Gastroesophageal sphincter (tissue), 4 donors: ENCODE measurements at regions not wholly inside any gene's neighbourhood (a gene's known extent, or its start where the extent isn't known, plus 50 kb on each side); places are given as distances from the start of the nearest gene placed in this dataset.
A peak's percentile ranks its signal among the peaks of the same experiment; 100 is the strongest.

Experiments
- ATAC-seq: fragments of 150-250 bp; one replicate; pipeline ENCODE4 v1.9.1; 2016; ENCODE audit warnings: mild to moderate bottlenecking, moderate library complexity
- H3K27ac ChIP-seq, 4 donors: fragments of 200-600 bp; sonication (generic) in 3 of 4; 1 replicate in 3 of 4; 2 replicates in 1 of 4; pipeline ENCODE4 v1.5.1; 2016 to 2019
- H3K27me3 ChIP-seq: fragments of 200-600 bp; sonication (generic); one replicate; pipeline ENCODE4 v1.5.1; 2019
- H3K36me3 ChIP-seq, 2 donors: fragments of 200-600 bp; sonication (generic); one replicate each; pipeline ENCODE4 v1.5.1; 2019; ENCODE audit warnings: control low read depth in 1 of 2
- H3K4me1 ChIP-seq, 3 donors: fragments of 200-600 bp; sonication (generic); 1 replicate in 2 of 3; 2 replicates in 1 of 3; pipeline ENCODE4 v1.5.1; 2016 to 2019; ENCODE audit warnings: control low read depth in 2 of 3
- H3K4me3 ChIP-seq, 2 donors: fragments of 200-600 bp; sonication (generic); one replicate each; pipeline ENCODE4 v1.5.1; 2019; ENCODE audit warnings: mild to moderate bottlenecking in 1 of 2, moderate library complexity in 1 of 2
- H3K9me3 ChIP-seq, 3 donors: fragments of 200-600 bp; sonication (generic); one replicate each; pipeline ENCODE4 v1.5.1; 2017 to 2019; ENCODE audit warnings: control low read depth in 2 of 3
- CTCF ChIP-seq, 4 experiments: fragments of 200-600 bp in 2 of 4; fragments of 450-650 bp in 2 of 4; sonication (generic) in 1 of 4; IDR thresholded peaks; one replicate each; pipeline ENCODE4 v1.5.1; 2017 to 2019; ENCODE audit warnings: antibody characterized with exemption in 4 of 4, mild to moderate bottlenecking in 2 of 4, moderate library complexity in 2 of 4
- EP300 ChIP-seq: sonication (generic); formaldehyde crosslinking; IDR thresholded peaks from one replicate; pipeline ENCODE4 v1.6.1; 2017; ENCODE audit warnings: antibody characterized with exemption, mild to moderate bottlenecking
- POLR2A ChIP-seq, 2 donors: fragments of 450-650 bp; IDR thresholded peaks; one replicate each; pipeline ENCODE4 v1.6.1; 2017; ENCODE audit warnings: antibody characterized with exemption in 2 of 2, mild to moderate bottlenecking in 2 of 2, moderate library complexity in 1 of 2
- POLR2AphosphoS5 ChIP-seq: sonication (generic); formaldehyde crosslinking; IDR thresholded peaks from one replicate; pipeline ENCODE4 v1.6.1; 2017; ENCODE audit warnings: antibody characterized with exemption
- WGBS, 2 donors: methylation state at CpG; one replicate each; pipeline ENCODE4 v1.1.5; 2018; ENCODE audit warnings: low coverage in 1 of 2; 5-methylcytosine and 5-hydroxymethylcytosine counted together

GRCh38 chr1:60634106-60634505, 448.3 kb upstream of the NFIA start:
- TF ChIP-seq POLR2A (IDR thresholded peaks at IDR 0.05) = no peak
- no peak for TF ChIP-seq POLR2AphosphoS5
- ATAC-seq = no peak
- no peaks in the 10 kb centered on the region for H3K4me1 ChIP-seq

GRCh38 chr1:60622486-60622885, 459.9 kb upstream of the NFIA start:
- WGBS, 2 donors = 82% methylated on average over 2 of the region's 2 CpGs; no CpG with 5 or more reads in 1 of the 2 donors
- Histone ChIP-seq H3K27me3 (no peaks in the 10 kb centered on the region), H3K27ac (no peak overlapping the region), H3K9me3 (no peaks in the 10 kb centered on the region), H3K4me1 (peaks cover 0 to 14% (median 0%) of the 10 kb centered on the region in 3 donors), H3K36me3 (no peaks in the 10 kb centered on the region), H3K4me3 (no peak overlapping the region)
- TF ChIP-seq POLR2A (IDR thresholded peaks at IDR 0.05) (no peak), CTCF (IDR thresholded peaks at IDR 0.05) (no peak), POLR2AphosphoS5 (no peak), EP300 (no peak)
- no peak for ATAC-seq

More at GRCh38 chr1:60634106-60634505, 448.3 kb upstream of the NFIA start:
- no peak overlapping the region for H3K4me3 ChIP-seq
- H3K9me3 ChIP-seq = no peaks in the 10 kb centered on the region
- H3K27ac ChIP-seq = no peak overlapping the region
- 82 to 86% methylated on average over 6 of the region's 6 CpGs for WGBS, 2 donors
- no peaks in the 10 kb centered on the region for H3K27me3 ChIP-seq
- no peaks in the 10 kb centered on the region for H3K36me3 ChIP-seq

GRCh38 chr1:60621368-60621851, 461.0 kb upstream of the NFIA start:
- Histone ChIP-seq H3K9me3 (no peaks in the 10 kb centered on the region), H3K4me1 (peaks cover 0 to 14% (median 0%) of the 10 kb centered on the region in 3 donors), H3K36me3 (no peaks in the 10 kb centered on the region), H3K27ac (no peak overlapping the region), H3K4me3 (no peak overlapping the region), H3K27me3 (no peaks in the 10 kb centered on the region)
- no peak for ATAC-seq
- WGBS, 2 donors = 7% methylated on average over 10 of the region's 10 CpGs
- TF ChIP-seq EP300 = no peak
- TF ChIP-seq POLR2AphosphoS5 = no peak
- no peak for TF ChIP-seq CTCF (IDR thresholded peaks at IDR 0.05)
- TF ChIP-seq POLR2A (IDR thresholded peaks at IDR 0.05) = no peak

- no peaks in the 10 kb centered on the region for H3K9me3 ChIP-seq
- no peak for TF ChIP-seq POLR2A (IDR thresholded peaks at IDR 0.05)
- no peak for TF ChIP-seq POLR2AphosphoS5
- no peak for TF ChIP-seq EP300
- no peak for TF ChIP-seq CTCF (IDR thresholded peaks at IDR 0.05)
- H3K36me3 ChIP-seq = no peaks in the 10 kb centered on the region
- H3K4me3 ChIP-seq = no peak overlapping the region
- no peaks in the 10 kb centered on the region for H3K27me3 ChIP-seq
- WGBS, 2 donors = 48 to 61% methylated on average over 6 to 7 of the region's 7 CpGs
- H3K4me1 ChIP-seq = peaks cover 0 to 14% (median 0%) of the 10 kb centered on the region in 3 donors
- H3K27ac ChIP-seq = peak overlapping the region in 1 of 4 donors; percentile 9
- no peak for ATAC-seq
Observed at GRCh38 chr1:60620087-60620486, 462.3 kb upstream of the NFIA start.

DNA sequence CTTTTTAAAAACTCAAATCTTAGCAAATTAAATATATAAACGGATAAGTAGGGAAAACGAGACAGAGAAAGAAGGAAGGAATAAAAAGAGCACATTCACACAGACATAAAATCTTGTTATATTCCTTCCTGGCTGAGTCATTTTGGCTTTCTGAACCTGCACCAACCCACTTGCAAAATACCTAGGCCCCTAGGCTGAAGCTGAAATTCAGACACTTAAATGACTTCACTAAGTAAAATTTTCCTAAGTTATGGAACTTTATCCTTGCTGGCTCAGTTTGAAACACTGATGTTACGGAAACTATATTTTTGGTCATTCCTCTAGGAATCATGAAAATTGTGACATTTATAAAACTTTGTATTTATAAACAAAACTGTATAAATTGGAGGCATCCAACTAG, 462.8 kb upstream of the NFIA start:
- Histone ChIP-seq H3K27ac (no peak overlapping the region), H3K9me3 (no peaks in the 10 kb centered on the region), H3K4me1 (peaks cover 0 to 14% (median 0%) of the 10 kb centered on the region in 3 donors), H3K27me3 (no peaks in the 10 kb centered on the region), H3K36me3 (no peaks in the 10 kb centered on the region), H3K4me3 (no peak overlapping the region)
- no peak for ATAC-seq
- no peak for TF ChIP-seq POLR2A (IDR thresholded peaks at IDR 0.05)
- TF ChIP-seq CTCF (IDR thresholded peaks at IDR 0.05) = no peak
- no peak for TF ChIP-seq EP300
- TF ChIP-seq POLR2AphosphoS5 = no peak
- WGBS, 2 donors = 68 to 87% methylated on average over 3 of the region's 3 CpGs
